Mucosa of descending colon (tissue), 3 donors: ENCODE measurements at regions not wholly inside any gene's neighbourhood (a gene's known extent, or its start where the extent isn't known, plus 50 kb on each side); places are given as distances from the start of the nearest gene placed in this dataset.

Source experiments
- ATAC-seq: fragments of 200-7000 bp; cut with Tn5 transposase; one replicate; pipeline ENCODE4 v1.9.1; 2020; ENCODE audit warnings: mild to moderate bottlenecking, moderate library complexity
- DNase-seq, 3 donors: peaks; one replicate each; pipeline ENCODE4 v3.0.0-alpha.2; 2020
- H3K36me3 ChIP-seq: fragments of 200-600 bp; one replicate; pipeline ENCODE4 v1.8.0; 2021; ENCODE audit warnings: low read depth, mild to moderate bottlenecking
- H3K4me1 ChIP-seq: fragments of 200-600 bp; one replicate; pipeline ENCODE4 v1.8.0; 2021; ENCODE audit warnings: low read depth, mild to moderate bottlenecking
- H3K4me3 ChIP-seq: fragments of 200-600 bp; one replicate; pipeline ENCODE4 v1.8.0; 2021; ENCODE audit warnings: mild to moderate bottlenecking
- H3K9me3 ChIP-seq: fragments of 200-600 bp; one replicate; pipeline ENCODE4 v1.8.0; 2021; ENCODE audit warnings: mild to moderate bottlenecking
- CTCF ChIP-seq: fragments of 200-600 bp; IDR thresholded peaks from one replicate; pipeline ENCODE4 v1.8.0; 2022; ENCODE audit warnings: antibody characterized with exemption, mild to moderate bottlenecking
- intact Hi-C, 2 donors: fragments of 100-400 bp; cut with DNase I in 1 of 2; cut with micrococcal nuclease in 1 of 2; formaldehyde crosslinking; loops; one replicate each; pipeline versions ENCODE4 v1.11.0 to v1.11.1; 2022; cut with DNase I, micrococcal nuclease
- donor health status: DM: no; HTN: no; CAD: no; lungs with moderate emphysema.
- donor health status: DM: no; HTN: no; CAD: no.
- donor health status: DM: no; HTN: yes; CAD: no.

GRCh38 chr2:160635488-160635887 is 141.9 kb upstream of the RBMS1 start:
- H3K9me3 ChIP-seq: peaks cover 12% of the 10 kb centered on the region
- ATAC-seq (no peak), DNase-seq (no peak)
- no peak for TF ChIP-seq CTCF
- no peaks in the 10 kb centered on the region for H3K4me1 ChIP-seq
- no peak overlapping the region for H3K4me3 ChIP-seq
- intact Hi-C loops: no loop called here
- H3K36me3 ChIP-seq: no peaks in the 10 kb centered on the region

- Histone ChIP-seq H3K36me3 (no peaks in the 10 kb centered on the region), H3K4me3 (no peak overlapping the region), H3K9me3 (peaks cover 12% of the 10 kb centered on the region), H3K4me1 (no peaks in the 10 kb centered on the region)
- ATAC-seq (no peak), DNase-seq (no peak)
- intact Hi-C loops: no loop called here
- TF ChIP-seq CTCF: no peak
Observed at GRCh38 chr2:160639472-160639871, 145.9 kb upstream of the RBMS1 start.

GRCh38 chr2:160646684-160647444 is 153.3 kb upstream of the RBMS1 start:
- no peak for DNase-seq
- intact Hi-C loops: no loop called here

GRCh38 chr2:160647967-160648685 is 154.5 kb upstream of the RBMS1 start:
- DNase-seq (peak in 1 of 3 donors; percentile 50), ATAC-seq (peak; percentile 42)
- Histone ChIP-seq H3K36me3 (no peaks in the 10 kb centered on the region), H3K9me3 (no peaks in the 10 kb centered on the region), H3K4me1 (no peaks in the 10 kb centered on the region), H3K4me3 (no peak overlapping the region)
- intact Hi-C loops: no loop called here
- no peak for TF ChIP-seq CTCF

More at GRCh38 chr2:160646684-160647444, 153.3 kb upstream of the RBMS1 start:
- Histone ChIP-seq H3K36me3 (no peaks in the 10 kb centered on the region), H3K9me3 (no peaks in the 10 kb centered on the region), H3K4me1 (no peaks in the 10 kb centered on the region), H3K4me3 (no peak overlapping the region)
- peak; percentile 50 for ATAC-seq
- no peak for TF ChIP-seq CTCF

GRCh38 chr2:160649698-160650097 is 156.1 kb upstream of the RBMS1 start:
- ATAC-seq (no peak), DNase-seq (no peak)
- Histone ChIP-seq H3K4me3 (no peak overlapping the region), H3K4me1 (no peaks in the 10 kb centered on the region), H3K36me3 (no peaks in the 10 kb centered on the region), H3K9me3 (no peaks in the 10 kb centered on the region)
- intact Hi-C loops: loop anchor here in 1 of 2 donors (10.0 kb wide), 1 partner anchor 155 kb away; the partner anchor contains the start of gene RBMS1
- no peak for TF ChIP-seq CTCF
